Gastroesophageal sphincter (tissue), 4 donors: ENCODE measurements at regions not wholly inside any gene's neighbourhood (a gene's known extent, or its start where the extent isn't known, plus 50 kb on each side); places are given as distances from the start of the nearest gene placed in this dataset.

ENCODE experiments used
- ATAC-seq: fragments of 150-250 bp; one replicate; pipeline ENCODE4 v1.9.1; 2016; ENCODE audit warnings: mild to moderate bottlenecking, moderate library complexity
- H3K27ac ChIP-seq, 4 donors: fragments of 200-600 bp; sonication (generic) in 3 of 4; 1 replicate in 3 of 4; 2 replicates in 1 of 4; pipeline ENCODE4 v1.5.1; 2016 to 2019
- H3K27me3 ChIP-seq: fragments of 200-600 bp; sonication (generic); one replicate; pipeline ENCODE4 v1.5.1; 2019
- H3K36me3 ChIP-seq, 2 donors: fragments of 200-600 bp; sonication (generic); one replicate each; pipeline ENCODE4 v1.5.1; 2019; ENCODE audit warnings: control low read depth in 1 of 2
- H3K4me1 ChIP-seq, 3 donors: fragments of 200-600 bp; sonication (generic); 1 replicate in 2 of 3; 2 replicates in 1 of 3; pipeline ENCODE4 v1.5.1; 2016 to 2019; ENCODE audit warnings: control low read depth in 2 of 3
- H3K4me3 ChIP-seq, 2 donors: fragments of 200-600 bp; sonication (generic); one replicate each; pipeline ENCODE4 v1.5.1; 2019; ENCODE audit warnings: mild to moderate bottlenecking in 1 of 2, moderate library complexity in 1 of 2
- H3K9me3 ChIP-seq, 3 donors: fragments of 200-600 bp; sonication (generic); one replicate each; pipeline ENCODE4 v1.5.1; 2017 to 2019; ENCODE audit warnings: control low read depth in 2 of 3
- EP300 ChIP-seq: sonication (generic); formaldehyde crosslinking; IDR thresholded peaks from one replicate; pipeline ENCODE4 v1.6.1; 2017; ENCODE audit warnings: antibody characterized with exemption, mild to moderate bottlenecking
- POLR2A ChIP-seq, 2 donors: fragments of 450-650 bp; IDR thresholded peaks; one replicate each; pipeline ENCODE4 v1.6.1; 2017; ENCODE audit warnings: antibody characterized with exemption in 2 of 2, mild to moderate bottlenecking in 2 of 2, moderate library complexity in 1 of 2
- POLR2AphosphoS5 ChIP-seq: sonication (generic); formaldehyde crosslinking; IDR thresholded peaks from one replicate; pipeline ENCODE4 v1.6.1; 2017; ENCODE audit warnings: antibody characterized with exemption
- WGBS, 2 donors: methylation state at CpG; one replicate each; pipeline ENCODE4 v1.1.5; 2018; ENCODE audit warnings: low coverage in 1 of 2; 5-methylcytosine and 5-hydroxymethylcytosine counted together
- TF ChIP-seq, protein P1 (sequence below), 4 experiments: fragments of 200-600 bp in 2 of 4; fragments of 450-650 bp in 2 of 4; sonication (generic) in 1 of 4; IDR thresholded peaks; one replicate each; pipeline ENCODE4 v1.5.1; 2017 to 2019; ENCODE audit warnings: antibody characterized with exemption in 4 of 4, mild to moderate bottlenecking in 2 of 4, moderate library complexity in 2 of 4

DNA sequence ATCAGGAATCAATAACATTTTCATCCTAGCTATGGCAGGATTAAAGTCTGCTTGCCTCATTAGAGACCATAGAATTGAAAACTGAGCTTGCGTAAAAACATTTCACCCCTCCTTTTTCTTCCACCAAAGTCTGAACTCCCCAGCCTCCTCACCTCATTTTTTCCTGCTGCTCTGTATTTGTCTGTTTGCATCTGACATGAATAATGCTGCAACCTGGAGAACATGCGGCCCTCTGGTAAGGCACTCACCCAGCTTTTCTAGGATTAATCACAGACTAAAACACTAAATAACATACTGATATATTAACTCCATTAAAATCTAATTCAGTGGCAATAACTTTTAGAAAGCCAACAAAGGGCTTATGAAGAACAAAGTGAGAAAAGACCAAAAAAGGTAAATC is 677.7 kb upstream of the NRSN1 start:
- no peak for ATAC-seq
- Histone ChIP-seq H3K4me1 (peaks cover 0 to 24% (median 7%) of the 10 kb centered on the region in 3 donors), H3K4me3 (no peak overlapping the region), H3K27me3 (no peaks in the 10 kb centered on the region), H3K27ac (no peak overlapping the region), H3K9me3 (no peaks in the 10 kb centered on the region), H3K36me3 (no peaks in the 10 kb centered on the region)
- TF ChIP-seq POLR2AphosphoS5 (no peak), POLR2A (IDR thresholded peaks at IDR 0.05) (no peak), EP300 (no peak)
- TF ChIP-seq, protein P1, sequence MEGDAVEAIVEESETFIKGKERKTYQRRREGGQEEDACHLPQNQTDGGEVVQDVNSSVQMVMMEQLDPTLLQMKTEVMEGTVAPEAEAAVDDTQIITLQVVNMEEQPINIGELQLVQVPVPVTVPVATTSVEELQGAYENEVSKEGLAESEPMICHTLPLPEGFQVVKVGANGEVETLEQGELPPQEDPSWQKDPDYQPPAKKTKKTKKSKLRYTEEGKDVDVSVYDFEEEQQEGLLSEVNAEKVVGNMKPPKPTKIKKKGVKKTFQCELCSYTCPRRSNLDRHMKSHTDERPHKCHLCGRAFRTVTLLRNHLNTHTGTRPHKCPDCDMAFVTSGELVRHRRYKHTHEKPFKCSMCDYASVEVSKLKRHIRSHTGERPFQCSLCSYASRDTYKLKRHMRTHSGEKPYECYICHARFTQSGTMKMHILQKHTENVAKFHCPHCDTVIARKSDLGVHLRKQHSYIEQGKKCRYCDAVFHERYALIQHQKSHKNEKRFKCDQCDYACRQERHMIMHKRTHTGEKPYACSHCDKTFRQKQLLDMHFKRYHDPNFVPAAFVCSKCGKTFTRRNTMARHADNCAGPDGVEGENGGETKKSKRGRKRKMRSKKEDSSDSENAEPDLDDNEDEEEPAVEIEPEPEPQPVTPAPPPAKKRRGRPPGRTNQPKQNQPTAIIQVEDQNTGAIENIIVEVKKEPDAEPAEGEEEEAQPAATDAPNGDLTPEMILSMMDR (IDR thresholded peaks at IDR 0.05): no peak
- 66 to 69% methylated on average over 2 of the region's 2 CpGs for WGBS, 2 donors

GRCh38 chr6:23454080-23454976 is 671.7 kb upstream of the NRSN1 start:
- ATAC-seq: no peak
- Histone ChIP-seq H3K27ac (no peak overlapping the region), H3K36me3 (no peaks in the 10 kb centered on the region), H3K9me3 (no peaks in the 10 kb centered on the region), H3K4me1 (peaks cover 0 to 8% (median 0%) of the 10 kb centered on the region in 3 donors), H3K27me3 (no peaks in the 10 kb centered on the region), H3K4me3 (no peak overlapping the region)
- 47 to 52% methylated on average over 4 to 5 of the region's 5 CpGs for WGBS, 2 donors
- TF ChIP-seq POLR2AphosphoS5 (no peak), POLR2A (IDR thresholded peaks at IDR 0.05) (no peak), EP300 (no peak)
- TF ChIP-seq, protein P1 (IDR thresholded peaks at IDR 0.05): no peak

DNA sequence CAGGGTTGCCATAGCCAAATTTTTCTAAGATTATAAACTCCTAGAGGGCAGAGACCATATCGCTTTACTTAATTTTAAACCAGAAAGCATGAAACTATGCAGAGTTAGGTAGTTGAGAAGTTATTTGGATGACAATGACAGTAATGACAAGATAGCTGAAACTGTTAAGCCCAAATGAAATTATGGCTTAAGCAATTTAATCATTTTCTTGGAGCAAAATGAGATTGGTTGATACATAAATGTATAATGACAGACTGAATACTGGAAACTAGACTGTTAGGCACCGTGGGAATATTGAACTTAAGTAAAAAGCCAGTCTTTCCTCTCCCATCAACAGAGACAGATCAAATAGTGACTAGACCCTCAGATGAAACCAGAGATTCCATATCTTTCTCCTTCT is 670.3 kb upstream of the NRSN1 start:
- H3K4me1 ChIP-seq: peaks cover 0 to 8% (median 0%) of the 10 kb centered on the region in 3 donors
- no peak overlapping the region for H3K27ac ChIP-seq
- H3K36me3 ChIP-seq: no peaks in the 10 kb centered on the region
- no peak for ATAC-seq
- no peaks in the 10 kb centered on the region for H3K9me3 ChIP-seq
- no peak overlapping the region for H3K4me3 ChIP-seq
- 93% methylated on average over 2 of the region's 2 CpGs for WGBS, 2 donors
- no peaks in the 10 kb centered on the region for H3K27me3 ChIP-seq
- TF ChIP-seq POLR2A (IDR thresholded peaks at IDR 0.05): no peak
- TF ChIP-seq, protein P1 (IDR thresholded peaks at IDR 0.05): no peak
- no peak for TF ChIP-seq POLR2AphosphoS5
- TF ChIP-seq EP300: no peak

GRCh38 chr6:23456396-23456795 is 669.6 kb upstream of the NRSN1 start:
- no peaks in the 10 kb centered on the region for H3K9me3 ChIP-seq
- H3K4me3 ChIP-seq: no peak overlapping the region
- no peaks in the 10 kb centered on the region for H3K36me3 ChIP-seq
- TF ChIP-seq POLR2A (IDR thresholded peaks at IDR 0.05): no peak
- TF ChIP-seq, protein P1 (IDR thresholded peaks at IDR 0.05): no peak
- H3K27ac ChIP-seq: no peak overlapping the region
- no peak for ATAC-seq
- peaks cover 0 to 8% (median 0%) of the 10 kb centered on the region in 3 donors for H3K4me1 ChIP-seq
- no peaks in the 10 kb centered on the region for H3K27me3 ChIP-seq

- Histone ChIP-seq H3K27ac (no peak overlapping the region), H3K4me1 (peaks cover 0 to 8% (median 0%) of the 10 kb centered on the region in 3 donors), H3K36me3 (no peaks in the 10 kb centered on the region), H3K27me3 (no peaks in the 10 kb centered on the region), H3K4me3 (no peak overlapping the region), H3K9me3 (no peaks in the 10 kb centered on the region)
- WGBS, 2 donors: 70 to 87% methylated on average over 2 of the region's 2 CpGs
- no peak for ATAC-seq
- TF ChIP-seq POLR2AphosphoS5 (no peak), POLR2A (IDR thresholded peaks at IDR 0.05) (no peak), EP300 (no peak)
- TF ChIP-seq, protein P1 (IDR thresholded peaks at IDR 0.05): no peak
Measured at GRCh38 chr6:23457321-23457720, 668.7 kb upstream of the NRSN1 start.
